Suprapubic skin (tissue), 4 donors: ENCODE measurements at regions not wholly inside any gene's neighbourhood (a gene's known extent, or its start where the extent isn't known, plus 50 kb on each side); places are given as distances from the start of the nearest gene placed in this dataset.

Experiments used
- CTCF ChIP-seq, 2 donors: fragments of 200-600 bp in 1 of 2; fragments of 450-650 bp in 1 of 2; sonication (generic) in 1 of 2; IDR thresholded peaks; one replicate each; pipeline ENCODE4 v1.5.1; 2016 to 2019; ENCODE audit warnings: antibody characterized with exemption in 2 of 2, mild to moderate bottlenecking in 1 of 2, moderate library complexity in 1 of 2
- EP300 ChIP-seq: sonication (generic); formaldehyde crosslinking; IDR thresholded peaks from one replicate; pipeline ENCODE4 v1.6.1; 2017; ENCODE audit warnings: antibody characterized with exemption
- POLR2A ChIP-seq, 2 donors: fragments of 450-650 bp; IDR thresholded peaks; one replicate each; pipeline ENCODE4 v1.6.1; 2017; ENCODE audit warnings: antibody characterized with exemption in 2 of 2, mild to moderate bottlenecking in 2 of 2, moderate library complexity in 2 of 2
- POLR2AphosphoS5 ChIP-seq, 3 donors: sonication (generic); formaldehyde crosslinking; IDR thresholded peaks; one replicate each; pipeline ENCODE4 v1.6.1; 2017; ENCODE audit warnings: antibody characterized with exemption in 3 of 3

- no peak for TF ChIP-seq POLR2A (IDR thresholded peaks at IDR 0.05)
- no peak for TF ChIP-seq CTCF (IDR thresholded peaks at IDR 0.05)
- no peak for TF ChIP-seq EP300
- no peak for TF ChIP-seq POLR2AphosphoS5 (IDR thresholded peaks at IDR 0.05)
Measured at GRCh38 chr6:105814745-105815536, 271.2 kb upstream of the PRDM1 start.
